Astrocyte (in vitro differentiated cells and primary cell): ENCODE measurements at regions not wholly inside any gene's neighbourhood (a gene's known extent, or its start where the extent isn't known, plus 50 kb on each side); places are given as distances from the start of the nearest gene placed in this dataset.

Experiments
- DNase-seq: peaks from one replicate; pipeline ENCODE4 v3.0.0-alpha.2; 2010; ENCODE audit warnings: low read depth
- FAIRE-seq: peaks from 2 replicates; lab custom pipeline; 2011; peaks lifted over from hg19 to GRCh38; lab: Jason Lieb, UNC
- H2AFZ ChIP-seq: 2 replicates; pipeline ENCODE4 v1.6.0; 2012; ENCODE audit warnings: low read depth, low read length, inconsistent platforms
- H3K27ac ChIP-seq: 2 replicates; pipeline ENCODE4 v1.5.1; 2011; ENCODE audit warnings: low read depth, low read length, inconsistent platforms
- H3K27me3 ChIP-seq: 2 replicates; pipeline ENCODE4 v1.6.0; 2011; ENCODE audit warnings: low read length, inconsistent platforms; ENCODE audit not compliant: insufficient read depth
- H3K36me3 ChIP-seq: 2 replicates; pipeline ENCODE4 v1.5.1; 2011; ENCODE audit warnings: low read length, inconsistent platforms; ENCODE audit not compliant: insufficient read depth
- H3K4me1 ChIP-seq: 2 replicates; pipeline ENCODE4 v1.5.1; 2011; ENCODE audit warnings: low read length, inconsistent platforms; ENCODE audit not compliant: insufficient read depth
- H3K4me2 ChIP-seq: 2 replicates; pipeline ENCODE4 v1.6.0; 2012; ENCODE audit warnings: low read length, inconsistent platforms
- H3K4me3 ChIP-seq: 2 replicates; pipeline ENCODE4 v1.5.1; 2011; ENCODE audit warnings: low read depth, mild to moderate bottlenecking, low read length, inconsistent platforms; ENCODE audit not compliant: insufficient read depth
- H3K79me2 ChIP-seq: 2 replicates; pipeline ENCODE4 v1.6.0; 2012; ENCODE audit warnings: mild to moderate bottlenecking, low read length, inconsistent platforms; ENCODE audit not compliant: insufficient read depth
- H3K9ac ChIP-seq: 2 replicates; pipeline ENCODE4 v1.6.0; 2012; ENCODE audit warnings: mild to moderate bottlenecking, low read length, inconsistent platforms
- H3K9me3 ChIP-seq: 2 replicates; pipeline ENCODE4 v1.5.1; 2012; ENCODE audit warnings: low read depth, mild to moderate bottlenecking, low read length, inconsistent platforms; ENCODE audit not compliant: insufficient read depth
- H4K20me1 ChIP-seq: 2 replicates; pipeline ENCODE4 v1.6.0; 2012; ENCODE audit warnings: low read length, inconsistent platforms; ENCODE audit not compliant: insufficient read depth
- H3K27ac Mint-ChIP-seq: one replicate; pipeline ENCODE4 v1.8.0; 2021; ENCODE audit warnings: mild to moderate bottlenecking, mixed read lengths; ENCODE audit not compliant: unreplicated experiment
- H3K27me3 Mint-ChIP-seq: one replicate; pipeline ENCODE4 v1.8.0; 2021; ENCODE audit warnings: low read depth, mixed read lengths; ENCODE audit not compliant: unreplicated experiment
- H3K36me3 Mint-ChIP-seq: one replicate; pipeline ENCODE4 v1.8.0; 2021; ENCODE audit warnings: low read depth, mixed read lengths; ENCODE audit not compliant: unreplicated experiment
- H3K4me1 Mint-ChIP-seq: one replicate; pipeline ENCODE4 v1.8.0; 2021; ENCODE audit warnings: low read depth, mixed read lengths; ENCODE audit not compliant: unreplicated experiment
- H3K4me3 Mint-ChIP-seq: one replicate; pipeline ENCODE4 v1.8.0; 2021; ENCODE audit warnings: mild to moderate bottlenecking, moderate library complexity, mixed read lengths; ENCODE audit not compliant: unreplicated experiment
- H3K9me3 Mint-ChIP-seq: one replicate; pipeline ENCODE4 v1.8.0; 2021; ENCODE audit warnings: mild to moderate bottlenecking, mixed read lengths; ENCODE audit not compliant: unreplicated experiment
- EZH2 ChIP-seq: IDR thresholded peaks from 2 replicates; pipeline ENCODE4 v1.6.1; 2012; ENCODE audit warnings: mild to moderate bottlenecking, low read length, inconsistent platforms; ENCODE audit not compliant: insufficient read depth
- TF ChIP-seq, protein P1 (sequence below): IDR thresholded peaks from 2 replicates; pipeline ENCODE4 v1.5.1; 2011; ENCODE audit warnings: low read depth, mild to moderate bottlenecking, inconsistent platforms, low read length, moderate library complexity; ENCODE audit not compliant: insufficient read depth

DNA sequence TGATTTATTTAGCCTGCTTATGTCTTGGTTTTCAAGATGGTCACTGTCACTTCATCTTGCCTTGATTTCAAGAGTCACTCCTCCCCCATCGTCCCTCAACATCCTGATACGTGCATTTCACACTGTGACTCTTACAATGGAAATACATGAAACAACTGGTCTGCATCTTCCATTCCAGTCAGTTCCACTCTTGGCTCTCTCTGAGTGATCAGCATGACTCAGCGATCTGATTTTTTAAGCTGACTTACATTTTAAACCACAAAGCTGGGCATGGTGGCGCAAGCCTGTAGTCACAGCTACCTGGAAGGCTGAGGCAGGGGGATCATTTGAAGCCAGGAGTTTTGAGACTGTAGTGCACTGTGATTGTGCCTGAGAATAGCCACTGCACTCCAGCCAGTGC, 271.2 kb upstream of the ROPN1 start:
- no peaks in the 10 kb centered on the region for H3K9me3 Mint-ChIP-seq
- no peak overlapping the region for H3K9ac ChIP-seq
- peaks cover 39% of the 10 kb centered on the region for H3K4me1 ChIP-seq
- peaks cover 2% of the 10 kb centered on the region for H3K36me3 Mint-ChIP-seq
- no peaks in the 10 kb centered on the region for H3K9me3 ChIP-seq
- H3K4me2 ChIP-seq: peak overlapping the region; percentile 16
- H3K36me3 ChIP-seq: no peaks in the 10 kb centered on the region
- no peaks in the 10 kb centered on the region for H3K79me2 ChIP-seq
- H3K4me1 Mint-ChIP-seq: peaks cover 43% of the 10 kb centered on the region
- TF ChIP-seq EZH2: no peak
- TF ChIP-seq, protein P1, sequence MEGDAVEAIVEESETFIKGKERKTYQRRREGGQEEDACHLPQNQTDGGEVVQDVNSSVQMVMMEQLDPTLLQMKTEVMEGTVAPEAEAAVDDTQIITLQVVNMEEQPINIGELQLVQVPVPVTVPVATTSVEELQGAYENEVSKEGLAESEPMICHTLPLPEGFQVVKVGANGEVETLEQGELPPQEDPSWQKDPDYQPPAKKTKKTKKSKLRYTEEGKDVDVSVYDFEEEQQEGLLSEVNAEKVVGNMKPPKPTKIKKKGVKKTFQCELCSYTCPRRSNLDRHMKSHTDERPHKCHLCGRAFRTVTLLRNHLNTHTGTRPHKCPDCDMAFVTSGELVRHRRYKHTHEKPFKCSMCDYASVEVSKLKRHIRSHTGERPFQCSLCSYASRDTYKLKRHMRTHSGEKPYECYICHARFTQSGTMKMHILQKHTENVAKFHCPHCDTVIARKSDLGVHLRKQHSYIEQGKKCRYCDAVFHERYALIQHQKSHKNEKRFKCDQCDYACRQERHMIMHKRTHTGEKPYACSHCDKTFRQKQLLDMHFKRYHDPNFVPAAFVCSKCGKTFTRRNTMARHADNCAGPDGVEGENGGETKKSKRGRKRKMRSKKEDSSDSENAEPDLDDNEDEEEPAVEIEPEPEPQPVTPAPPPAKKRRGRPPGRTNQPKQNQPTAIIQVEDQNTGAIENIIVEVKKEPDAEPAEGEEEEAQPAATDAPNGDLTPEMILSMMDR: no peak
- H3K27me3 Mint-ChIP-seq: no peaks in the 10 kb centered on the region
- H3K4me3 Mint-ChIP-seq: no peak overlapping the region
- peak overlapping the region; percentile 95 for H3K27ac Mint-ChIP-seq
- no peak overlapping the region for H2AFZ ChIP-seq
- DNase-seq (peak; percentile 95), FAIRE-seq (peak; percentile 73)
- peak overlapping the region; percentile 8 for H3K27ac ChIP-seq
- no peaks in the 10 kb centered on the region for H4K20me1 ChIP-seq
- H3K27me3 ChIP-seq: no peaks in the 10 kb centered on the region
- no peak overlapping the region for H3K4me3 ChIP-seq

DNA sequence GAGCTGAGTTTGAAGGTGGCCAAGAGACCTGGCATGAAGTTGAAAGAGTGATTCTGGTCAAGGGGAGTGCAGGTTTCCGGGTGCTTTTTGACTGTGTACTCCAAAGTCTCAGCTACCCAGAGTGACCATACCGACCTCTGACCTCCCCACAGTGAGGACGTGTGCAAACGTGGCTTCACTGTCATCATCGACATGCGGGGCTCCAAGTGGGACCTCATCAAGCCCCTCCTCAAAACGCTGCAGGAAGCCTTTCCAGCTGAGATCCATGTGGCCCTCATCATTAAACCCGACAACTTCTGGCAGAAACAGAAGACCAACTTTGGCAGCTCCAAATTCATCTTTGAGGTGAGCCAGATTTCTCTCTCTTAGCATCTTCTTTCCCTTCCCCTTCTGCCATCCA, 272.4 kb upstream of the ROPN1 start:
- DNase-seq (no peak), FAIRE-seq (no peak)
- Histone ChIP-seq H3K79me2 (no peaks in the 10 kb centered on the region), H3K27me3 (no peaks in the 10 kb centered on the region), H3K9ac (no peak overlapping the region), H3K4me1 (peaks cover 35% of the 10 kb centered on the region), H3K27ac (no peak overlapping the region), H3K36me3 (no peaks in the 10 kb centered on the region), H3K9me3 (no peaks in the 10 kb centered on the region), H3K4me2 (no peak overlapping the region), H4K20me1 (no peaks in the 10 kb centered on the region), H3K4me3 (no peak overlapping the region), H2AFZ (no peak overlapping the region)
- TF ChIP-seq, protein P1: no peak
- TF ChIP-seq EZH2: no peak
- peaks cover 9% of the 10 kb centered on the region for H3K36me3 Mint-ChIP-seq
- H3K4me3 Mint-ChIP-seq: no peak overlapping the region
- no peaks in the 10 kb centered on the region for H3K27me3 Mint-ChIP-seq
- H3K4me1 Mint-ChIP-seq: peaks cover 37% of the 10 kb centered on the region
- no peaks in the 10 kb centered on the region for H3K9me3 Mint-ChIP-seq
- no peak overlapping the region for H3K27ac Mint-ChIP-seq

DNA sequence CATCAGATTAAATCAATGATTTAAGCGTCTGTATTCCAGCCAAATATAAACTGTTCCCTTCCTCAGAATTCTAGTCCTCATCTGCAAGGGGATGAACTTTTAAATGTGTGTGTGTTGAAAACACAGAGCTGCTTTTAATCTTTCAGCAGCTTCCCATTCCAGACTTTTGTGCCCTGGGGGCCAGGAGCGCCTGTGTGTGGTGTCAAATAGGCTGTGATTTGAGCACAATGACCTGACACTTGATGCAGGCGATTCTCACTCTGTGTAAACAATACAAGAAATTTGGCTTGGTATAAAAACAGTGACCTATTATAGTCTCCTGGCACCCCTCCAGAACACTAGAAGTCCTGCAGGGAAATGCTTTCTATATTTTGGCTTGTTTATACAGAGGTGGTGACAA, 274.6 kb upstream of the ROPN1 start:
- no peak overlapping the region for H3K27ac ChIP-seq
- no peak for DNase-seq
- H2AFZ ChIP-seq: no peak overlapping the region
- H3K9ac ChIP-seq: no peak overlapping the region
- H3K36me3 ChIP-seq: no peaks in the 10 kb centered on the region
- H3K79me2 ChIP-seq: no peaks in the 10 kb centered on the region
- peaks cover 18% of the 10 kb centered on the region for H3K4me1 ChIP-seq
- FAIRE-seq: no peak
- no peaks in the 10 kb centered on the region for H3K27me3 Mint-ChIP-seq
- no peak overlapping the region for H3K4me3 ChIP-seq
- H3K36me3 Mint-ChIP-seq: peaks cover 9% of the 10 kb centered on the region
- no peaks in the 10 kb centered on the region for H4K20me1 ChIP-seq
- no peak overlapping the region for H3K4me3 Mint-ChIP-seq
- H3K4me2 ChIP-seq: peak overlapping the region; percentile 6
- H3K4me1 Mint-ChIP-seq: peaks cover 20% of the 10 kb centered on the region
- H3K9me3 Mint-ChIP-seq: no peaks in the 10 kb centered on the region
- H3K9me3 ChIP-seq: no peaks in the 10 kb centered on the region
- TF ChIP-seq, protein P1: no peak
- TF ChIP-seq EZH2: no peak
- H3K27me3 ChIP-seq: no peaks in the 10 kb centered on the region
- no peak overlapping the region for H3K27ac Mint-ChIP-seq
